ENCODE measurements at regions not wholly inside any gene's neighbourhood (a gene's known extent, or its start where the extent isn't known, plus 50 kb on each side); places are given as distances from the start of the nearest gene placed in this dataset.

GRCh38 chr12:77314378-77315052, 249.1 kb upstream of the E2F7 start:
- DNase-seq (ENCODE audit: low read depth in 2 of 3, low spot score in 1 of 3) = no peak

- no peak for DNase-seq (ENCODE audit: low read depth in 2 of 3, low spot score in 1 of 3)
Observed at GRCh38 chr12:77308056-77308455, 242.7 kb upstream of the E2F7 start.

- no peak for DNase-seq (ENCODE audit: low read depth in 2 of 3, low spot score in 1 of 3)
Observed at GRCh38 chr12:77300811-77301210, 235.4 kb upstream of the E2F7 start.

GRCh38 chr12:77299910-77300669, 234.7 kb upstream of the E2F7 start:
- DNase-seq (ENCODE audit: low read depth in 2 of 3, low spot score in 1 of 3) = no peak

- DNase-seq (ENCODE audit: low read depth in 2 of 3, low spot score in 1 of 3) = no peak
Observed at GRCh38 chr12:77299001-77299400, 233.6 kb upstream of the E2F7 start.

- DNase-seq (ENCODE audit: low read depth in 2 of 3, low spot score in 1 of 3) = no peak
Observed at GRCh38 chr12:77294016-77294415, 228.6 kb upstream of the E2F7 start.

GRCh38 chr12:77274926-77275325, 209.6 kb upstream of the E2F7 start:
- DNase-seq (ENCODE audit: low read depth in 2 of 3, low spot score in 1 of 3) = no peak

GRCh38 chr12:77273898-77274297, 208.5 kb upstream of the E2F7 start:
- DNase-seq (ENCODE audit: low read depth in 2 of 3, low spot score in 1 of 3) = no peak

GRCh38 chr12:77256956-77257355, 191.6 kb upstream of the E2F7 start:
- DNase-seq (ENCODE audit: low read depth in 2 of 3, low spot score in 1 of 3) = no peak

GRCh38 chr12:77253321-77253720, 188.0 kb upstream of the E2F7 start:
- DNase-seq (ENCODE audit: low read depth in 2 of 3, low spot score in 1 of 3) = no peak

GRCh38 chr12:77251799-77252198, 186.4 kb upstream of the E2F7 start:
- no peak for DNase-seq (ENCODE audit: low read depth in 2 of 3, low spot score in 1 of 3)

GRCh38 chr12:77249892-77250291, 184.5 kb upstream of the E2F7 start:
- no peak for DNase-seq (ENCODE audit: low read depth in 2 of 3, low spot score in 1 of 3)

GRCh38 chr12:77248036-77248435, 182.7 kb upstream of the E2F7 start:
- DNase-seq (ENCODE audit: low read depth in 2 of 3, low spot score in 1 of 3) = no peak

- DNase-seq (ENCODE audit: low read depth in 2 of 3, low spot score in 1 of 3) = no peak
Observed at GRCh38 chr12:77247542-77247941, 182.2 kb upstream of the E2F7 start.

- DNase-seq (ENCODE audit: low read depth in 2 of 3, low spot score in 1 of 3) = no peak
Observed at GRCh38 chr12:77243345-77243744, 178.0 kb upstream of the E2F7 start.

GRCh38 chr12:77239617-77240016, 174.2 kb upstream of the E2F7 start:
- no peak for DNase-seq (ENCODE audit: low read depth in 2 of 3, low spot score in 1 of 3)

- DNase-seq (ENCODE audit: low read depth in 2 of 3, low spot score in 1 of 3) = no peak
Observed at GRCh38 chr12:77238335-77238734, 173.0 kb upstream of the E2F7 start.

- DNase-seq (ENCODE audit: low read depth in 2 of 3, low spot score in 1 of 3) = no peak
Observed at GRCh38 chr12:77237896-77238295, 172.5 kb upstream of the E2F7 start.

- DNase-seq (ENCODE audit: low read depth in 2 of 3, low spot score in 1 of 3) = no peak
Observed at GRCh38 chr12:77236066-77236465, 170.7 kb upstream of the E2F7 start.

GRCh38 chr12:77232045-77232444, 166.7 kb upstream of the E2F7 start:
- no peak for DNase-seq (ENCODE audit: low read depth in 2 of 3, low spot score in 1 of 3)

GRCh38 chr12:77231501-77231918, 166.1 kb upstream of the E2F7 start:
- no peak for DNase-seq (ENCODE audit: low read depth in 2 of 3, low spot score in 1 of 3)

- no peak for DNase-seq (ENCODE audit: low read depth in 2 of 3, low spot score in 1 of 3)
Observed at GRCh38 chr12:77229640-77230442, 164.5 kb upstream of the E2F7 start.

Data from stimulated activated CD4-positive, alpha-beta T cell treated with anti-CD3 and anti-CD28 coated beads, Interleukin-12 subunit alpha, Interleukin-12 subunit beta, amount 100 ng/mL, for 48 hours (primary cell).